Activated CD4-positive, alpha-beta T cell treated with anti-CD3 and anti-CD28 coated beads for 4 hours (primary cell): ENCODE measurements at regions not wholly inside any gene's neighbourhood (a gene's known extent, or its start where the extent isn't known, plus 50 kb on each side); places are given as distances from the start of the nearest gene placed in this dataset.

Experiments used
- DNase-seq, 2 donors: peaks; one replicate each; pipeline ENCODE4 v3.0.0-alpha.2; 2020

- no peak for DNase-seq
Measured at GRCh38 chr2:215528555-215528954, 92.7 kb upstream of the FN1 start.

DNA sequence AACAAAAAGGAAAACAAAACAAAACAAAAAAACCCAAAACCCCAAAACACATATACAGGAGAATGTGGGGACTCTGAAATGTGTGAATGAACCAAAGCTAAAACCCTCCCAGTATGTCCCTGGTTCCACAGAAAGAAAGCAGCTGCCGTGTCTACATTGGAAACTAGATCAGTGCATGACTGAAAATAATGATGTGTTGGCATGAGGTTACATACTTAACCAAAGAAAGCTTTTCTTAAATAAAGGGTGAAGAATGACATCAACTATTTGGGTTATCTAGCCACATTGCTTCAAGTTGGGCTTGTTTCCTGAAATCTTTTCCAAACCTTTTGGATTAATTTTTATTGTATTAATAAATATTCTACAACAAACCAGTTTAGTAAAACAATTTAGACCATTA lies 91.9 kb upstream of the FN1 start:
- no peak for DNase-seq

- DNase-seq: no peak
Measured at GRCh38 chr2:215526341-215526740, 90.5 kb upstream of the FN1 start.

- no peak for DNase-seq
Measured at GRCh38 chr2:215522237-215522636, 86.4 kb upstream of the FN1 start.

GRCh38 chr2:215521031-215521430 lies 85.2 kb upstream of the FN1 start:
- DNase-seq: no peak

- no peak for DNase-seq
Measured at GRCh38 chr2:215517391-215517790, 81.5 kb upstream of the FN1 start.

DNA sequence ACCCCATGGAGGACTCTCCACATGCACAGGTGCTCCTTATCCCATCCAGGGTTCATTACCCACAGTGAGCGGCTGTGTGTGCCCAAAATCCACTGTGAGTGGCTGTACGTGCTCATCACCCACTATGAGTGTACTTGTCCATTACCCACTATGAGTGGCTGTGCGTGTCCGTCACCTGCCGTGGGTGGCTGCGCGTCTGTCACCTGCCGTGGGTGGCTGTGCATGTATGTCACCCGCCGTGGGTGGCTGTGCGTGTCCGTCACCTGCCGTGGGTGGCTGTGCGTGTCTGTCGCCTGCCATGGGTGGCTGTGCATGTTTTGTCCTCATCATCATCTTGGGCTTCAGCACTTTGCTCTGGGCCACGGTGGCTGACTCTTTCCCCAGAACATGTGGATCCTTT lies 78.6 kb upstream of the FN1 start:
- no peak for DNase-seq

- no peak for DNase-seq
Measured at GRCh38 chr2:215511454-215512346, 75.8 kb upstream of the FN1 start.

DNA sequence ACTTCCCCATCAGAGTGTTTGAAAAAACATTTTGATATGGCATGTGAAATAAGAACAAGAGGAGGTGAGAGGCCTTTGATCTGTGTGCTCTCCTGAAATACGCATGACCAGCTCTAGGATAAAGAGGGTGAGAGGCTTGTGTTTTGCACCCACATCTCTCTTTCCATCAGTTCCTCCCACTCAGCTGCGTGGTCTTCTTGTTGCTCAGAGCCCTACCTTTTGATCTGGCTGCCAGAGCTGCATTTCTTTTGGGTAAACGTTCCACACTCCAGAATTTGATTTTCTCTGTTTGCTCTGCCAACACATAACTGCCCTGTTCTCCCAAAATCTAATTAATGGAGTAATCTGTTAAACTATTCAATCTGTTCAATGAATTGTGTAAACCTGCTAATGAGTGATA lies 72.0 kb upstream of the FN1 start:
- DNase-seq: no peak

DNA sequence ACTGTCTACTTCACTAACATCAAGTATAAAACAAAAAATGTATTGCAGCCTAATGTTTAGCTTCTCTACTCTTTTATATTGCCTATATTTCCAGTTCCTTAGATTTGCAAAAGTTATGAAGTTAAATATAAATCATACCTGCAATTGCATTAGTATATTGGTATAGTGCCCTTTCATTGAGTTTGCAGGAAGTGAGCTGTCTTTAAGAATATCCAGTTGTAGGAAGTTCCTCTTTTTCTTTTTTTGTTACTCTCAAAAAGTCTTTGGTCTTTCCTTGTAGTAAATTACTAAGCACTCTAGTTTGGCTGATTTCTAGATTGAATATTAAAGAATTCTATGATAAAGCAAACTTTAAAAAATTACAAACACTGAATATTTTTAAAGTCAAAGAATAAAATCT lies 71.3 kb upstream of the FN1 start:
- DNase-seq: no peak

DNA sequence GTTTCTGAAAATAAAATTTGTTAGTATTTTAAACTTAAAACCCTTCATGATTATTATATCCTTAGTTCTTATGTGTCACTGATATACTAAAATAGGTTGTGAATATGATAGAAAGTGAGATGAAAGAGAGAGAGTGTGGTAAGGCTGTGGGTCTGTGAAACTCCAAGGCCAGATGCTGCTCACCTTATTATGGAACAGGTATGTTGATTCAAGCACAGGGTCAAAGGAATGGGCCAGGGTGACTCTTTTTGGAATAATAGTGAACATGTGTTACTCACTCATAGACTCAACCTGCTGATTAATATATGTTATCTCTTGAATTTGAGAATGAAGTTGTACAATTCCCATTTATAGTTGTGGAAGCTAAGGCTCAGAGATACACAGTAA lies 70.7 kb upstream of the FN1 start:
- no peak for DNase-seq

- no peak for DNase-seq
Measured at GRCh38 chr2:215505044-215505786, 69.3 kb upstream of the FN1 start.

DNA sequence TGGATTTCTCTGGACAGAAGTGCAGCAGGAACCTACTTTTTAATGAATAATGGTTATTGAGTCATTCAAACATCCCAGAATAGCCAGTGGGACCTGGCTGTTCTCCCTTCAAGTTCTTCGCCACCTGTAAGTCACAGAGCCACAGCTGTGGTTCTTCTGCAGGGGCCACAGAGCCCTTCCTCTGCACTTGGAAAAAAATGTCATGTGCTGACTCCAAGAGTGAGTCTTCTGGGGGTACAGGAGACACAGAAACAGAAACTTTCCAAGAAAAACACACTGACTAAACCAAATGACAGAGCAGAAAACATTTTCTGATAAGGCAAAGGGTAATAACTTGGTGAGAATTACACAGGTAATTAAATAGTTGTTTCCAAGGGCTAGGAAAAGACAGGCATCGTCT lies 68.7 kb upstream of the FN1 start:
- DNase-seq: no peak

GRCh38 chr2:215503381-215503780 lies 67.5 kb upstream of the FN1 start:
- no peak for DNase-seq

DNA sequence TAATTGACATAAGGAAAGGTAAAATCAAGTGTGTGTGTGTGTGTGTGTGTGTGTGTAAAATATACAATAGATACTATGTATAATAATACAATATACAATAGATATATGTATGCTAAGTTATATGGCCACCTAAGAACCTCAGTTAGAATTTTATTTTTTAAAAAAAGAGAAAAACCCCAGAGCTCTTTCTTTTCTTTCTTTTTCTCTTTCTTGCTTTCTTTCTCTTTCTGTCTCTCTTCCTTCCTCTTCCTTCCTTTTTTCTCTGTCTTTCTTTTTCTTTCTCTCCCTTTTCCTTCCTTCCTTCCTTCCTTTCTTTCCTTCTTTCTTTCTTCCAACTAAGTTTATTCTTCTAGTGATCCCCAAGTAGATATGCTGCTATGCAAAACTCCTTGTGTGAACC lies 64.6 kb upstream of the FN1 start:
- DNase-seq: no peak

DNA sequence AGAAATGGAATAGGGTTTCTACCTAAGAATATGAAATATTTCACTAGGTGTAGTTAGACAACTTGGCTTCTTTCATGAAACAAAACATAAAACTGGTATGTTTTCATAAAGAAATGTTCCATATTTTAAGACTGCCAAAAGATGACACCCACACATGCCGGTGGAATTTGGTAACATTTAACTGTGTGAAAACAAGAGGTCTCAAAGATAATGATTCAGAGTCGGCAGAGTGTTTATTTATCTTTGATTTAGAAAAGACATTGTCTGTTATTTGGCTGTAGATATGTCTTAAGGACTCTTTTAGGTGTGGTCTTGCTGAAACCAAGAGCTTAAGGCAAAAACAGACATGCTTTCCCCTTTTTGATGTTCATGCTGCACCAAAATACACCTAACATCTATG lies 63.5 kb upstream of the FN1 start:
- DNase-seq: no peak

GRCh38 chr2:215498431-215498830 lies 62.6 kb upstream of the FN1 start:
- no peak for DNase-seq

- no peak for DNase-seq
Measured at GRCh38 chr2:215493376-215493775, 57.5 kb upstream of the FN1 start.

DNA sequence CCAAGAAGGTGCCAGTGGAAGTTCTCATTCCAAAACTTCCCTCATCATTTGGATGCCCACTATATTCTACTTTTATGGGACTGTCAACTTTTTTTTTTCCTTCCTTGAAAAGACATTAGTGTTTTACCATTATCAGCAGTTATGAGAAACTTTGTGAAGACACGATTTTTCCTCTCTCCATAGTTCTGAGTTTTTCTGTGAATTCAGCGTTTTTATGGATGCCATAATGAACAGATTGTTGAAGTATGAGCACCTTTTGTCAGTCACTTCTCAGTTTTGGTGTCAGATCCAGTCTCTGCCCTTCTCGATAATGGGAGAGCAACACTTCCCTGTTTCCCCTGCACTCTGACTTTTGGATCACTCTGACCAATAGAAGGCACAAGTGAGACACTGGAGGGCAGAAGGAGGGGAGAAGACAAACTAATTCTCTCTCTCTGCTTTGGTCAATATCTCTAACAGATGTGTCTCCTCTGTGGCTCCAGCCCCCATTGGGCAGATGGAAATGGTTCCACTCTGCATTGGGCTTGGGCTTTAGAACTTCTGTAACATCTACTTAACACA lies 53.5 kb upstream of the FN1 start:
- DNase-seq: no peak

DNA sequence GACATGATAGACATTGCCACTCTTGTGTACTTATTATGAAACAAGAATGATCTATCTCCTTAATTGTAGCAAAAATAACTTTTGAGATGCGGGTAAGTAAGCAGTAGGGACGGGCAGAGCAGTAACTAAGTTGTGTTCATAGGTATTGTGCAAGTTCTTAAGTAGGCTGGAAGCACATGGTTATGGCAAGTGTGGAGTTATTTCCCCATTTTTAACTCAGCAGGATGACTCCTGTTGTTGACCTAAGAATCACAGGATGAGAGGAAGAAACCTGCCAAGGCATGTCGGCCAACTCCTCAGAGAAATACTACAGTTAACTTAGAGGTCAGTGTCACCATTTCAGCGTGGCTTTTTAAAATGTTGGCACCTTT lies 51.1 kb upstream of the FN1 start:
- no peak for DNase-seq

DNA sequence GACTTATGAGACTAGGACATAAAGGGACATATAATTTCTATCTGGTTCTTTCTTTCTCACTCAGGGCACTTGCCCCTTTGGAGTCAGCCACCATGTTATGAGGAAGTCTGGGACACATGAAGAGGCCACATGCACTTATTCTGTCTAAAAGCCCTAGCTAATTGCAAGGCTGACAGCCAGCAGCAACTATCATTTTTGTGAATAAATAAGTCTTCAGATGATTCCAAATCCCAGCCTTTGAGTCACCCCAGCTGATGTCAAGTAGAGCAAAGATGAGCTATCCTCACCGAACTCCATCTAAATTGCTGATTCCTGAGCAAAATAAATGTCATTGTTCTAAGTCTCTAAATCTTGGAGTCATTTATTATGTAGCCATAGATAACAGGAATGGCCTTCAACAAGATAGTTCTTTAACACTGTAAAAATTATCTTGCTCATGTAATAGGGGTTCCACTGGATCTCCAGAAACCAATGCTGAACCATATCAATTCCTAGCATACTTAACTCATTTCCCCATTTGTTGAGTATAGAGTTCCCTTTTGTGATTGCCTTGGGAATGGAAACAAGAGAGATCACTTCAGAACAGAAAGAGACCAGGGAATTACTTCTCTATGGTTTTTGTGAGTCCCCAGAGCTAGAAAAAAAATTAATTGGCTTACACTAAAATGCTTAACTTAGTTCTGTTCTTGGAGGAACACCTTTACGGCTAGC lies 50.6 kb upstream of the FN1 start:
- DNase-seq: no peak
